NCI-H1105 (cell line): ENCODE measurements at regions not wholly inside any gene's neighbourhood (a gene's known extent, or its start where the extent isn't known, plus 50 kb on each side); places are given as distances from the start of the nearest gene placed in this dataset.

Source experiments
- DNase-seq: peaks from one replicate; lab custom pipeline; 2025; lab: John Stamatoyannopoulos, UW

DNA sequence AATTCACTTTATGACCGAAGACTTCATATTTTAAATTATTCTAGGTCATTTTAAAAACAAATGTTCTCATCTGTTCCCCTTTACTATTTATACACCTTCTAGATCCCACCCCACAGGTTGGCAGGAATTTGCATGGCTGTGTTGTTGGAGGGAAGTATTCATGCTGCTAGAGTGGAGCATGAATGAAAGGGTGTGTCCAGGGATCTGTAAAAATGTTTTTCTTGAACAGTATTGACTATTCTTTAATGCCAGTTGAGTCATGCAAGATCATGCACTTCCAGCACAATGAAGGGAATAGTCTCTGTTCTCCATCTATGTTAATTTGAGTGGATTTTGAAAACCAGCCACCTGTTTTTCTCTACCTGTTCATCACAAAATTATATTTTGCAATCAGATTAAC is 52.0 kb upstream of the COL3A1 start:
- no peak for DNase-seq
